HFFc6 (cell line): ENCODE measurements at regions not wholly inside any gene's neighbourhood (a gene's known extent, or its start where the extent isn't known, plus 50 kb on each side); places are given as distances from the start of the nearest gene placed in this dataset.

ENCODE experiments used
- DNase-seq: peaks from one replicate; pipeline ENCODE4 v3.0.0-alpha.2; 2018
- H3K27ac Mint-ChIP-seq: 2 replicates; pipeline ENCODE4 v1.8.0; 2020; ENCODE audit warnings: mild to moderate bottlenecking, mixed read lengths
- H3K27me3 Mint-ChIP-seq: 2 replicates; pipeline ENCODE4 v1.8.0; 2021; ENCODE audit warnings: mild to moderate bottlenecking, moderate library complexity, mixed read lengths; ENCODE audit not compliant: insufficient read depth
- H3K36me3 Mint-ChIP-seq: 2 replicates; pipeline ENCODE4 v1.8.0; 2021; ENCODE audit warnings: low read depth, mixed read lengths
- H3K4me1 Mint-ChIP-seq: 2 replicates; pipeline ENCODE4 v1.8.0; 2020; ENCODE audit warnings: low read depth, mixed read lengths
- H3K4me3 Mint-ChIP-seq: 2 replicates; pipeline ENCODE4 v1.8.0; 2020; ENCODE audit warnings: mild to moderate bottlenecking, moderate library complexity, mixed read lengths
- H3K9me3 Mint-ChIP-seq: 2 replicates; pipeline ENCODE4 v1.8.0; 2020; ENCODE audit warnings: mild to moderate bottlenecking, mixed read lengths
- CTCF ChIP-seq: fragments of 200-600 bp; sonication (generic); IDR thresholded peaks from 2 replicates; pipeline ENCODE4 v1.5.0; 2021; ENCODE audit warnings: antibody characterized with exemption, mild to moderate bottlenecking

DNA sequence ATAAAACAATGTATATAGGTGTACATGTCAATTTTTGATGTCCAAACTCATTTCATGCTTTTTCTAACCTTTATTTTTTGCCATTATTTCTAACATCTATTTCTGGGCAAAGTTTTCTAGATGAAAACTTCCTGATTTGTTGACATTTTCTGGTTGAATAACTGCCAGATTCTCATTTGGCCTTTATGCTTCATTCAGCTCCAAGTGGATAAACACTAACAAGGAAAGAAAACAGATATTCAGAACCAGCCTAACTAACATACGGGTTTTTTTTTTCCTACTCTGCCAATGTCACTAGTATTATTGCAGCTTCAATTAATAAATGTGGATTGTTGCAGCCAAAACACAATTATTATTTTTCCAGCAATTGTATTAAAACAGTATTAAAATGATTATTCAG, 50.9 kb upstream of the RAP1GDS1 start:
- H3K9me3 Mint-ChIP-seq = no peaks in the 10 kb centered on the region
- DNase-seq = no peak
- TF ChIP-seq CTCF = no peak
- H3K4me3 Mint-ChIP-seq = no peak overlapping the region
- H3K27me3 Mint-ChIP-seq = peaks cover 4% of the 10 kb centered on the region
- H3K4me1 Mint-ChIP-seq = no peaks in the 10 kb centered on the region
- H3K36me3 Mint-ChIP-seq = no peaks in the 10 kb centered on the region
- no peak overlapping the region for H3K27ac Mint-ChIP-seq

DNA sequence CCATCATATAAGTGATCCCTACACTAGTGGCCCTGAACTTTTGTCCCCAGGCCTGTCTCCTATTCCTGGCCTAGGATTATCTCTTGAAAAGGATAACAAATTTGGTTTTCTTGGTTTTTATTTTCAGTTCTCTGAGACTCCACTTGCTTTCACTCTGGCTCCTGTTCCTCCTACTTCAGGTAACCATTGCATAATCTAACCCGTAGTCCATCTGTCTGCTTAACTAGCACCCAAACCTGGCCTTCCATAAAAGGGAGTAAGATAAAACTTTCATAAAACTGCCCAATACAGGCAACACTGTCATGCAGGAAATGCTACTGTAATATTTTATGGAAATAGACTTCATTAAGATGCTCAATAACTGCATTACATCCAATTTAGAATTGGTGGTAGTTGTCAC, 52.1 kb upstream of the RAP1GDS1 start:
- no peak for TF ChIP-seq CTCF
- H3K27ac Mint-ChIP-seq = no peak overlapping the region
- H3K4me3 Mint-ChIP-seq = no peak overlapping the region
- H3K27me3 Mint-ChIP-seq = peaks cover 4% of the 10 kb centered on the region
- H3K36me3 Mint-ChIP-seq = no peaks in the 10 kb centered on the region
- no peaks in the 10 kb centered on the region for H3K9me3 Mint-ChIP-seq
- no peaks in the 10 kb centered on the region for H3K4me1 Mint-ChIP-seq
- no peak for DNase-seq

- Mint-ChIP-seq H3K27ac (no peak overlapping the region), H3K27me3 (peaks cover 2% of the 10 kb centered on the region; the same call in 1 of the 2 replicates), H3K36me3 (no peaks in the 10 kb centered on the region), H3K9me3 (no peaks in the 10 kb centered on the region), H3K4me3 (no peak overlapping the region), H3K4me1 (no peaks in the 10 kb centered on the region)
- DNase-seq = no peak
- no peak for TF ChIP-seq CTCF
Observed at GRCh38 chr4:98204236-98204553, 57.0 kb upstream of the RAP1GDS1 start.

DNA sequence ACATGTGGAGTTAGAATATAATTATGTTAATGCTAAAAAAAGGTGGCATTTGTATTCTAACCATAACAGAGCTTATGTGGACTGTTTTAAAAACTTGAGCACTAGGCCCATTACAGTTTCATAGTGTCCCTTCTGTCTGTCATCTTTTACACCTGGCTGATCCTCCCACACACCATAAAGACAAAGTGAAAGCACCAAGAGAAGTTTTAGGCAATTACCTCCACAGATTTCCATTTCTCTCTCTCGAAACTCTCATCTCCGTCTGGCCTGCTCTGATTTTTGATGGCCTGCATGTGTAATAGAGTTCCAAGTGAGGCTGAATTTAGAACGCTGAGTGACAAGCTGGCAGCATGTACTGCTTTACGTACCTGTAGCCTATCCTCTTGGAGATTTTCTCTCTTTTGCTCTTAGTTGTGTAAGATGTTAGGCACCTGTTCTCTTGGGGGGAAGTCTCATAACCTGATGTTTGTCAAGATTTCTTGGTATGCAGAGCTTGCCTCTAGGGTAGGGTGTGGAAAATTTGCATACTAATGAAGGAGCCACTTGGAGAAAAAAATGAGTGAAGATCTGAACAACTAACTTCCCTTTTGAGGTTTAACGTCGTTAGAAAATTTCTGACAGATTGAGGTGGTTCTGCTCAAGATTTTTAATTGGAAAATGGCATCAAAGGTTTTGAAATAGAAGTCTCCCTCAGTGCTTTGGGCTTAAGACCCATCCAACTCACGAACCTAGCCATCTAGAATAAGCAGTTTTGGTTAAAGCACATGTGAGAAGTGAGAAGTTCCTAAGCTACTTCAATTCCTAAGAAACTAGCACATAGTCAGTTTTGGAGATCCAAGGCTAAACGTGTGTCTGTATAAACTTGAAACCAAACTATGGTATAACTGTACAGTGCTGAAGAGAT, 57.6 kb upstream of the RAP1GDS1 start:
- Mint-ChIP-seq H3K4me1 (no peaks in the 10 kb centered on the region), H3K36me3 (no peaks in the 10 kb centered on the region), H3K27ac (no peak overlapping the region), H3K27me3 (peaks cover 2% of the 10 kb centered on the region; the same call in 1 of the 2 replicates), H3K4me3 (no peak overlapping the region), H3K9me3 (no peaks in the 10 kb centered on the region)
- TF ChIP-seq CTCF = no peak
- no peak for DNase-seq

DNA sequence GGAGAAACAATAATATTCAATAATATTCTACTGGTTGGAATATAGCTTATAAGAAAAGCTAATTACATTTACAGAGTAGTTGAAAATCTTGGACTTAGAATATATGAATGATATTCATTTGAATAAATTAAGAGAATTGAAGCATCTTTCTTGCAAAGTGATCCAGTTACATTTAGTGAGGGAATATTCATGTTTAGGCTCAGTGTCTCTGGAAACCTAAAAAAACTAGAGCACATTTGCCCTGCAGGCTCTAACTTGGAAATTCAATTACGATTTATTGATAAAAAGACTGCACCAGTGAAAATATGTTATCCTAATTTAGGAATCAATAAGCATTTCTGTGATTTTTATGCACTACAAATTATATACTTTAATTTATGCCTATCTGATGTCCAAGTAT, 58.3 kb upstream of the RAP1GDS1 start:
- TF ChIP-seq CTCF = no peak
- H3K4me3 Mint-ChIP-seq = no peak overlapping the region

More for the DNA sequence above, 58.3 kb upstream of the RAP1GDS1 start:
- DNase-seq = no peak
- no peak overlapping the region for H3K27ac Mint-ChIP-seq
- no peaks in the 10 kb centered on the region for H3K36me3 Mint-ChIP-seq
- H3K4me1 Mint-ChIP-seq = no peaks in the 10 kb centered on the region
- peaks cover 3% of the 10 kb centered on the region; the same call in 1 of the 2 replicates for H3K9me3 Mint-ChIP-seq
- peaks cover 5% of the 10 kb centered on the region; the same call in 1 of the 2 replicates for H3K27me3 Mint-ChIP-seq
